Cardiac fibroblast (primary cell): ENCODE measurements at regions not wholly inside any gene's neighbourhood (a gene's known extent, or its start where the extent isn't known, plus 50 kb on each side); places are given as distances from the start of the nearest gene placed in this dataset.

ENCODE experiments used
- DNase-seq, 2 donors: peaks; one replicate each; pipeline versions ENCODE4 v3.0.0 to v3.0.0-alpha.2; 2010; ENCODE audit warnings: low read depth in 2 of 2
- H3K4me3 ChIP-seq, 2 donors: replicated peaks in 1 of 2; 1 replicate in 1 of 2; 2 replicates in 1 of 2; pipeline ENCODE4 v1.5.1; 2011; ENCODE audit warnings: low read depth in 2 of 2, low read length in 2 of 2, mild to moderate bottlenecking in 2 of 2, moderate library complexity in 1 of 2
- CTCF ChIP-seq: IDR thresholded peaks from one replicate; pipeline ENCODE4 v1.5.1; 2011; ENCODE audit warnings: low read depth, mild to moderate bottlenecking, low read length, inconsistent platforms

- TF ChIP-seq CTCF = peak; percentile 22
- H3K4me3 ChIP-seq = no peak overlapping the region
- peak; percentile 17 to 38 for DNase-seq
Measured at GRCh38 chr16:82368041-82368440, 198.0 kb upstream of the MPHOSPH6 start.

- DNase-seq = no peak
- TF ChIP-seq CTCF = no peak
- no peak overlapping the region for H3K4me3 ChIP-seq
Measured at GRCh38 chr16:82366462-82366861, 196.4 kb upstream of the MPHOSPH6 start.

- no peak for DNase-seq
- H3K4me3 ChIP-seq = no peak overlapping the region
- no peak for TF ChIP-seq CTCF
Measured at GRCh38 chr16:82364690-82365089, 194.7 kb upstream of the MPHOSPH6 start.

GRCh38 chr16:82363026-82363816 lies 193.2 kb upstream of the MPHOSPH6 start:
- no peak overlapping the region for H3K4me3 ChIP-seq
- TF ChIP-seq CTCF = no peak
- DNase-seq = no peak

- no peak for DNase-seq
- no peak overlapping the region for H3K4me3 ChIP-seq
- TF ChIP-seq CTCF = no peak
Measured at GRCh38 chr16:82361885-82362284, 191.9 kb upstream of the MPHOSPH6 start.

- H3K4me3 ChIP-seq = no peak overlapping the region
- no peak for TF ChIP-seq CTCF
- DNase-seq = no peak
Measured at GRCh38 chr16:82360024-82360783, 190.2 kb upstream of the MPHOSPH6 start.
